H1 (cell line): ENCODE measurements at regions not wholly inside any gene's neighbourhood (a gene's known extent, or its start where the extent isn't known, plus 50 kb on each side); places are given as distances from the start of the nearest gene placed in this dataset.

Experiments used
- CTCF ChIA-PET: fragments of 300-600 bp; sonication (Branson Sonifier 250); formaldehyde crosslinking; loops from one replicate; lab custom pipeline; 2021; ENCODE audit not compliant: partially characterized antibody; lab: Charles Lee
- POLR2A ChIA-PET: fragments of 300-600 bp; sonication (Branson Sonifier 250); formaldehyde crosslinking; loops from one replicate; lab custom pipeline; 2021; ENCODE audit warnings: inconsistent platforms; ENCODE audit not compliant: partially characterized antibody; lab: Charles Lee
- DNase-seq, 2 experiments: peaks; one replicate each; pipeline versions ENCODE4 v3.0.0 to v3.0.0-alpha.2; 2010 to 2022; ENCODE audit warnings: low spot score in 2 of 2, low read depth in 1 of 2, mixed read lengths in 1 of 2
- FAIRE-seq: peaks from 2 replicates; lab custom pipeline; 2011; peaks lifted over from hg19 to GRCh38; lab: Jason Lieb, UNC
- H2AFZ ChIP-seq: 2 replicates; pipeline ENCODE4 v1.8.1; 2012; ENCODE audit warnings: low read length, inconsistent platforms
- H2AK5ac ChIP-seq: 2 replicates; pipeline ENCODE4 v1.6.1; 2013; ENCODE audit warnings: low read depth, low read length
- H2BK120ac ChIP-seq: replicated peaks from 2 replicates; pipeline ENCODE3; 2013; ENCODE audit warnings: low read depth, low read length, inconsistent platforms
- H2BK12ac ChIP-seq: 2 replicates; pipeline ENCODE4 v1.6.1; 2013; ENCODE audit warnings: low read depth, low read length
- H2BK15ac ChIP-seq: 2 replicates; pipeline ENCODE4 v1.6.1; 2013; ENCODE audit warnings: low read length
- H2BK20ac ChIP-seq: 2 replicates; pipeline ENCODE4 v1.6.1; 2013; ENCODE audit warnings: low read length
- H2BK5ac ChIP-seq: 2 replicates; pipeline ENCODE4 v1.6.1; 2013; ENCODE audit warnings: low read depth, low read length
- H3K14ac ChIP-seq: 2 replicates; pipeline ENCODE4 v1.6.1; 2013; ENCODE audit warnings: inconsistent platforms; ENCODE audit not compliant: insufficient read length
- H3K18ac ChIP-seq: 2 replicates; pipeline ENCODE4 v1.6.1; 2013; ENCODE audit warnings: low read length; ENCODE audit errors: extremely low read depth
- H3K23ac ChIP-seq: 2 replicates; pipeline ENCODE4 v1.6.1; 2013; ENCODE audit warnings: inconsistent platforms; ENCODE audit not compliant: insufficient read length
- H3K23me2 ChIP-seq: 2 replicates; pipeline ENCODE4 v1.6.1; 2013; ENCODE audit warnings: low read depth, low read length
- H3K27ac ChIP-seq: 2 replicates; pipeline ENCODE4 v1.6.1; 2011; ENCODE audit warnings: low read depth, low read length, inconsistent platforms
- H3K27me3 ChIP-seq, 4 experiments: replicated peaks in 1 of 4; 1 replicate in 1 of 4; 2 replicates in 3 of 4; pipeline versions ENCODE4 v1.6.1 to v1.8.1; 2011 to 2013; ENCODE audit warnings: low read length in 3 of 4, mild to moderate bottlenecking in 3 of 4, inconsistent platforms in 2 of 4, mixed read lengths in 2 of 4, moderate library complexity in 1 of 4; ENCODE audit not compliant: control insufficient read depth in 3 of 4, insufficient read depth in 3 of 4; ENCODE audit errors: extremely low read depth in 1 of 4
- H3K36me3 ChIP-seq, 4 experiments: 2 replicates each; pipeline versions ENCODE4 v1.6.1 to v1.8.1; 2011 to 2013; ENCODE audit warnings: mild to moderate bottlenecking in 4 of 4, low read length in 3 of 4, moderate library complexity in 2 of 4, control low read depth in 1 of 4, inconsistent platforms in 1 of 4; ENCODE audit not compliant: insufficient read depth in 4 of 4, control insufficient read depth in 2 of 4
- H3K4ac ChIP-seq: replicated peaks from 2 replicates; pipeline ENCODE3; 2013; ENCODE audit warnings: low read length, low read depth, mixed read lengths, inconsistent platforms; ENCODE audit not compliant: insufficient read length
- H3K4me1 ChIP-seq, 4 experiments: replicated peaks in 1 of 4; 1 replicate in 1 of 4; 2 replicates in 3 of 4; pipeline versions ENCODE4 v1.6.1 to v1.8.1; 2011 to 2013; ENCODE audit warnings: low read length in 3 of 4, inconsistent platforms in 2 of 4, mixed read lengths in 1 of 4; ENCODE audit not compliant: insufficient read depth in 4 of 4, control insufficient read depth in 3 of 4
- H3K4me2 ChIP-seq, 2 experiments: 2 replicates each; pipeline versions ENCODE4 v1.6.1 to v1.8.1; 2011 to 2013; ENCODE audit warnings: low read depth in 2 of 2, low read length in 2 of 2, control low read depth in 1 of 2, inconsistent platforms in 1 of 2, mild to moderate bottlenecking in 1 of 2; ENCODE audit not compliant: insufficient read depth in 1 of 2
- H3K4me3 ChIP-seq, 4 experiments: fragments of 200-600, 300-600 bp in 1 of 4; sonication (generic), shearing (Covaris generic), sonication (Bioruptor Twin) in 1 of 4; 2 replicates each; pipeline versions ENCODE4 v1.5.1 to v1.8.1; 2011 to 2016; ENCODE audit warnings: low read length in 4 of 4, low read depth in 3 of 4, control low read depth in 2 of 4, inconsistent platforms in 2 of 4, mild to moderate bottlenecking in 2 of 4, mixed read lengths in 1 of 4, moderate library complexity in 1 of 4; ENCODE audit not compliant: insufficient read depth in 2 of 4; ENCODE audit errors: extremely low read depth in 1 of 4
- H3K56ac ChIP-seq: replicated peaks from 2 replicates; pipeline ENCODE3; 2013; ENCODE audit warnings: low read depth, mild to moderate bottlenecking, mixed read lengths, low read length, inconsistent platforms; ENCODE audit not compliant: insufficient read length
- H3K79me1 ChIP-seq: 2 replicates; pipeline ENCODE4 v1.6.1; 2013; ENCODE audit warnings: low read depth, low read length, control low read depth
- H3K79me2 ChIP-seq, 2 experiments: 2 replicates each; pipeline versions ENCODE4 v1.6.1 to v1.8.1; 2012 to 2013; ENCODE audit warnings: low read length in 2 of 2, mild to moderate bottlenecking in 2 of 2, inconsistent platforms in 1 of 2; ENCODE audit not compliant: insufficient read depth in 2 of 2, control insufficient read depth in 1 of 2
- H3K9ac ChIP-seq, 4 experiments: replicated peaks in 1 of 4; 1 replicate in 1 of 4; 2 replicates in 3 of 4; pipeline versions ENCODE4 v1.6.1 to v1.8.1; 2011 to 2013; ENCODE audit warnings: low read depth in 3 of 4, low read length in 3 of 4, control low read depth in 2 of 4, mild to moderate bottlenecking in 2 of 4, moderate library complexity in 2 of 4, inconsistent platforms in 1 of 4; ENCODE audit errors: extremely low read depth in 1 of 4
- H3K9me3 ChIP-seq, 2 experiments: 2 replicates each; pipeline versions ENCODE4 v1.6.1 to v1.8.1; 2012 to 2013; ENCODE audit warnings: mild to moderate bottlenecking in 2 of 2, moderate library complexity in 2 of 2, control low read depth in 1 of 2, inconsistent platforms in 1 of 2, low read depth in 1 of 2, low read length in 1 of 2, mixed read lengths in 1 of 2; ENCODE audit not compliant: insufficient read depth in 2 of 2
- H4K20me1 ChIP-seq, 2 experiments: replicated peaks in 1 of 2; 2 replicates each; pipeline versions ENCODE3 to v1.8.1; 2011 to 2013; ENCODE audit warnings: inconsistent platforms in 2 of 2, low read length in 2 of 2, mild to moderate bottlenecking in 1 of 2; ENCODE audit not compliant: insufficient read depth in 2 of 2, control insufficient read depth in 1 of 2
- H4K5ac ChIP-seq: 2 replicates; pipeline ENCODE4 v1.6.1; 2013; ENCODE audit warnings: low read length, low read depth, mixed read lengths, inconsistent platforms; ENCODE audit not compliant: insufficient read length
- H4K8ac ChIP-seq: 2 replicates; pipeline ENCODE4 v1.8.0; 2013; ENCODE audit warnings: mild to moderate bottlenecking, moderate library complexity, low read length, inconsistent platforms; ENCODE audit not compliant: insufficient read depth; ENCODE audit errors: extremely low read depth
- H4K91ac ChIP-seq: replicated peaks from 2 replicates; pipeline ENCODE3; 2013; ENCODE audit warnings: low read length, mixed read lengths, inconsistent platforms; ENCODE audit not compliant: insufficient read length
- CHD1 ChIP-seq: IDR thresholded peaks from 2 replicates; pipeline ENCODE4 v1.6.1; 2012; ENCODE audit warnings: low read depth, low read length, improper control_type of control experiment
- CREB1 ChIP-seq: IDR thresholded peaks from 2 replicates; pipeline ENCODE4 v1.6.1; 2012; ENCODE audit warnings: inconsistent platforms
- RBBP5 ChIP-seq: IDR thresholded peaks from 2 replicates; pipeline ENCODE4 v1.7.1; 2012; ENCODE audit warnings: low read depth, mild to moderate bottlenecking, inconsistent platforms, low read length, moderate library complexity, borderline replicate concordance
- RNF2 ChIP-seq: fragments of 200-900, 300-1000 bp; sonication (generic); IDR thresholded peaks from 2 replicates; pipeline ENCODE4 v1.7.1; 2016; ENCODE audit warnings: borderline replicate concordance, low read depth, mild to moderate bottlenecking, antibody characterized with exemption, low read length; ENCODE audit not compliant: poor library complexity, severe bottlenecking; ENCODE audit errors: missing control alignments
- RXRA ChIP-seq: IDR thresholded peaks from 2 replicates; pipeline ENCODE4 v1.6.1; 2011; ENCODE audit warnings: low read depth, mild to moderate bottlenecking, low read length, moderate library complexity; ENCODE audit not compliant: insufficient read depth
- TAF7 ChIP-seq: optimal IDR thresholded peaks from 2 replicates; pipeline ENCODE3; 2011; ENCODE audit warnings: low read depth, mild to moderate bottlenecking, inconsistent platforms, low read length, moderate library complexity, borderline replicate concordance
- TCF12 ChIP-seq: IDR thresholded peaks from 2 replicates; pipeline ENCODE4 v1.6.1; 2011; ENCODE audit warnings: low read depth, mild to moderate bottlenecking, low read length
- WGBS, 2 experiments: shearing (Covaris generic) in 1 of 2; methylation state at CpG; one replicate each; pipeline versions ENCODE4 v1.1.6 to v1.1.7; 2013 to 2015; ENCODE audit warnings: low lambda C conversion rate in 2 of 2, mixed read lengths in 2 of 2, inconsistent platforms in 1 of 2, low coverage in 1 of 2, missing lambda C conversion rate in 1 of 2; ENCODE audit not compliant: insufficient replicate concordance in 2 of 2, insufficient coverage in 1 of 2, insufficient read length in 1 of 2; ENCODE audit errors: extremely low coverage in 1 of 2, missing lambda C conversion rate in 1 of 2; 5-methylcytosine and 5-hydroxymethylcytosine counted together

GRCh38 chr5:124841829-124842712 lies 95.6 kb upstream of the ZNF608 start:
- H4K8ac ChIP-seq = no peak overlapping the region
- H2BK120ac ChIP-seq = no peak overlapping the region
- no peaks in the 10 kb centered on the region for H3K79me1 ChIP-seq
- H2BK15ac ChIP-seq = no peak overlapping the region
- H3K9me3 ChIP-seq = 0 out of 4 replicates have a peak, but pooled peaks cover 0 to 2% of the 10 kb centered on the region in 2 experiments
- H4K91ac ChIP-seq = no peak overlapping the region
- H4K20me1 ChIP-seq = no peaks in the 10 kb centered on the region
- no peak for TF ChIP-seq CHD1
- no peak for TF ChIP-seq RNF2
- TF ChIP-seq RBBP5 = no peak
- TF ChIP-seq TCF12 = no peak
- TF ChIP-seq CREB1 = no peak
- no peak for TF ChIP-seq RXRA
- no peak for TF ChIP-seq TAF7
- H2AFZ ChIP-seq = no peak overlapping the region
- no peak overlapping the region for H2AK5ac ChIP-seq
- H2BK20ac ChIP-seq = no peak overlapping the region
- no peak overlapping the region for H3K9ac ChIP-seq
- H3K4me3 ChIP-seq = no peak overlapping the region
- ChIA-PET POLR2A (no interaction called here), CTCF (interaction anchor here (0.9 kb wide), 1 partner anchor 72 kb away, joined by 3 read pairs; no protein-coding TSS in a partner anchor)
- no peaks in the 10 kb centered on the region for H3K27me3 ChIP-seq
- no peak overlapping the region for H3K56ac ChIP-seq
- no peak overlapping the region for H3K4ac ChIP-seq
- H3K36me3 ChIP-seq = no peaks in the 10 kb centered on the region
- no peak overlapping the region for H2BK5ac ChIP-seq
- H3K4me1 ChIP-seq = no peaks in the 10 kb centered on the region
- H3K14ac ChIP-seq = no peak overlapping the region
- no peak overlapping the region for H4K5ac ChIP-seq
- H3K23ac ChIP-seq = no peak overlapping the region
- no peaks in the 10 kb centered on the region for H3K23me2 ChIP-seq
- H3K27ac ChIP-seq = no peak overlapping the region
- H2BK12ac ChIP-seq = no peak overlapping the region
- no peak overlapping the region for H3K18ac ChIP-seq
- DNase-seq (no peak), FAIRE-seq (no peak)
- WGBS, 2 experiments = 88 to 100% methylated on average over 2 to 12 of the region's 12 CpGs
- H3K4me2 ChIP-seq = no peak overlapping the region
- H3K79me2 ChIP-seq = no peaks in the 10 kb centered on the region
